ENCODE measurements at regions not wholly inside any gene's neighbourhood (a gene's known extent, or its start where the extent isn't known, plus 50 kb on each side); places are given as distances from the start of the nearest gene placed in this dataset.

DNA sequence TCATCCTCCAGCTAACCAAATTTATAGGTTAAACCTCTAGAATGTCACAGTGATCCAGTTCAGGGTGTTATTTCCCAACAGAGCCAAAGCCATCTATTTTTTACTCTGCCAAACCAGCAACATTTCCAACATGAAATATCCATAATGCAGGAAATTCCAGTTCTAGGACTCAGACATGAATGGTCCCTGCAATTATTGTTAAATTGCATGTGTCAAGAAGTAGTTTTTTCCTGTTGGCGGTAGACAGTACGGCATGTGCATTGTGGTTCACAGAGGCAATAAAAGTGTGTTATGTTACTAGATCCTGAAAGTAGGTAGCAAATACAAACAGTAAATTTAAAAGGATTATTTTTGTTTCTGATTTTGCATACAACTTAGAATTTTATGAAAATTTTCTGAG lies 215.7 kb upstream of the THBS1 start:
- Histone ChIP-seq H3K27ac (ENCODE audit: low read depth, low read length) (no peak overlapping the region), H3K9me3 (ENCODE audit: control insufficient read depth, insufficient read depth, low read length) (0 out of 2 replicates have a peak, but pooled peaks cover 4% of the 10 kb centered on the region), H3K27me3 (ENCODE audit: control insufficient read depth, insufficient read depth, low read length) (no peaks in the 10 kb centered on the region), H3K4me3 (ENCODE audit: low read depth, low read length) (no peak overlapping the region)
- POLR2A ChIA-PET = interaction anchor here (1.6 kb wide), 1 partner anchor 215 kb away, joined by 7 read pairs; the partner anchor contains the start of gene THBS1
- DNase-seq (ENCODE audit: low read depth, low spot score) = no peak
- CTCF ChIA-PET = no interaction called here
- TF ChIP-seq, protein P1, sequence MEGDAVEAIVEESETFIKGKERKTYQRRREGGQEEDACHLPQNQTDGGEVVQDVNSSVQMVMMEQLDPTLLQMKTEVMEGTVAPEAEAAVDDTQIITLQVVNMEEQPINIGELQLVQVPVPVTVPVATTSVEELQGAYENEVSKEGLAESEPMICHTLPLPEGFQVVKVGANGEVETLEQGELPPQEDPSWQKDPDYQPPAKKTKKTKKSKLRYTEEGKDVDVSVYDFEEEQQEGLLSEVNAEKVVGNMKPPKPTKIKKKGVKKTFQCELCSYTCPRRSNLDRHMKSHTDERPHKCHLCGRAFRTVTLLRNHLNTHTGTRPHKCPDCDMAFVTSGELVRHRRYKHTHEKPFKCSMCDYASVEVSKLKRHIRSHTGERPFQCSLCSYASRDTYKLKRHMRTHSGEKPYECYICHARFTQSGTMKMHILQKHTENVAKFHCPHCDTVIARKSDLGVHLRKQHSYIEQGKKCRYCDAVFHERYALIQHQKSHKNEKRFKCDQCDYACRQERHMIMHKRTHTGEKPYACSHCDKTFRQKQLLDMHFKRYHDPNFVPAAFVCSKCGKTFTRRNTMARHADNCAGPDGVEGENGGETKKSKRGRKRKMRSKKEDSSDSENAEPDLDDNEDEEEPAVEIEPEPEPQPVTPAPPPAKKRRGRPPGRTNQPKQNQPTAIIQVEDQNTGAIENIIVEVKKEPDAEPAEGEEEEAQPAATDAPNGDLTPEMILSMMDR (IDR thresholded peaks at IDR 0.05; ENCODE audit: low read depth, low read length) = no peak

DNA sequence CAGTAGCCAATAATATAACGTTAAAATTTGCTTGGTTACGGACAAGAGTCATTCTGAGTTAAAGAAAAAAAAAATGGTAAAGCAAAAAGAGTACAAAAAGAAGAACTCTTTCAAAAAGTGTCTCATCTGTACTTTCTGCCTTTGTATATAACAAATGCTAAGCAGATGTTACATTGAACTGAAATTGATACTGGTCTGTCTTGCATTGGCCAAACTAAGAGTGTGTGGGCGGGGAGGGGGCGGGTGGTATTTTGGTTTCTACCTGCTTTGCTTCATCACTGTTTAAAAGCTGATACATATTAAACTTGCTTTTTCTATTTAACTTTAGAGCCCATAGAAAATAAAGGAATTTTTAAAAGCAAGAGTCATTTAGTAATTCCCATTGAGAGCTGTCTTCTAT lies 215.0 kb upstream of the THBS1 start:
- TF ChIP-seq, protein P1 (IDR thresholded peaks at IDR 0.05; ENCODE audit: low read depth, low read length) = no peak
- Histone ChIP-seq H3K4me3 (ENCODE audit: low read depth, low read length) (no peak overlapping the region), H3K27ac (ENCODE audit: low read depth, low read length) (no peak overlapping the region), H3K9me3 (ENCODE audit: control insufficient read depth, insufficient read depth, low read length) (peaks cover 4% of the 10 kb centered on the region; the same call in 1 of the 2 replicates), H3K27me3 (ENCODE audit: control insufficient read depth, insufficient read depth, low read length) (no peaks in the 10 kb centered on the region)
- POLR2A ChIA-PET = no interaction called here
- CTCF ChIA-PET = no interaction called here
- no peak for DNase-seq (ENCODE audit: low read depth, low spot score)

DNA sequence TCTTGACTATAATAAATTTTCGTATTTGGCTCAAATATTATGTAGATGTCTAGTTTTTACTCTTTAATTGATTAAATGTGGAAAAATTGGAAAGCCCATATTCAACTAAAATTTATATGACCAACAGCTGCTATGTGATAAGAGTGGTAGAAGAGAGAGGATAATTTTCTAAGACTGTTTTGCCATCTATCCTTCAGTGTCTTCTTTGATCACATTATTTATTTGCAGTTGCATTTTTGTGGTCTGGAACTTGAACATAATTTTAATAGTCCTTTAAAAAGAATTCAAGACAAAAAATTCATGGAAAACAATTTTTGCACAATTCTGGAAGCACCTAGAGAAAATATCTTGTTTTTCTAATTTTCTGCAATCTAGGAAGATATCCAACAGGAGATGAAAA lies 213.3 kb upstream of the THBS1 start:
- no peak overlapping the region for H3K27ac ChIP-seq (ENCODE audit: low read depth, low read length)
- H3K9me3 ChIP-seq (ENCODE audit: control insufficient read depth, insufficient read depth, low read length) = peaks cover 8% of the 10 kb centered on the region
- ChIA-PET CTCF (no interaction called here), POLR2A (no interaction called here)
- TF ChIP-seq, protein P1 (IDR thresholded peaks at IDR 0.05; ENCODE audit: low read depth, low read length) = no peak
- DNase-seq (ENCODE audit: low read depth, low spot score) = no peak
- H3K27me3 ChIP-seq (ENCODE audit: control insufficient read depth, insufficient read depth, low read length) = no peaks in the 10 kb centered on the region
- no peak overlapping the region for H3K4me3 ChIP-seq (ENCODE audit: low read depth, low read length)

DNA sequence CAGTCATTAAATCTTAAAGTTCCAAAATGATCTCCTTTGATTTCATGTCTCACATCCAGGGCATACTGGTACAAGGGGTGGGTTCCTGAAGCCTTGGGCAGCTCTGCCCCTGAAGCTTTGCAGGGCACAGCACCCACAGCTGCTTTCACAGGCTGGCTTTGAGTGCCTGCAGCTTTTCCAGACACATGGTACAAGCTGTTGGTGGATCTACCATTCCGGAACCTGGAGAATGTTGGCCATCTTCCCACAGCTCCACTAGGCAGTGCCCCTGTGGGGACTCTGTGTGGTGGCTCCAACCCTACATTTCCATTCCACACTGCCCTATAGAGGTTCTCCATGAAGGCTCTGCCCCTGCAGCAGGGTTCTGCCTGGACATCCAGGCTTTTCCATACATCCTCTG lies 211.1 kb upstream of the THBS1 start:
- no peak for DNase-seq (ENCODE audit: low read depth, low spot score)
- no peak overlapping the region for H3K4me3 ChIP-seq (ENCODE audit: low read depth, low read length)
- H3K9me3 ChIP-seq (ENCODE audit: control insufficient read depth, insufficient read depth, low read length) = peaks cover 8% of the 10 kb centered on the region
- ChIA-PET POLR2A (no interaction called here), CTCF (no interaction called here)
- H3K27me3 ChIP-seq (ENCODE audit: control insufficient read depth, insufficient read depth, low read length) = no peaks in the 10 kb centered on the region
- TF ChIP-seq, protein P1 (IDR thresholded peaks at IDR 0.05; ENCODE audit: low read depth, low read length) = no peak
- H3K27ac ChIP-seq (ENCODE audit: low read depth, low read length) = no peak overlapping the region

DNA sequence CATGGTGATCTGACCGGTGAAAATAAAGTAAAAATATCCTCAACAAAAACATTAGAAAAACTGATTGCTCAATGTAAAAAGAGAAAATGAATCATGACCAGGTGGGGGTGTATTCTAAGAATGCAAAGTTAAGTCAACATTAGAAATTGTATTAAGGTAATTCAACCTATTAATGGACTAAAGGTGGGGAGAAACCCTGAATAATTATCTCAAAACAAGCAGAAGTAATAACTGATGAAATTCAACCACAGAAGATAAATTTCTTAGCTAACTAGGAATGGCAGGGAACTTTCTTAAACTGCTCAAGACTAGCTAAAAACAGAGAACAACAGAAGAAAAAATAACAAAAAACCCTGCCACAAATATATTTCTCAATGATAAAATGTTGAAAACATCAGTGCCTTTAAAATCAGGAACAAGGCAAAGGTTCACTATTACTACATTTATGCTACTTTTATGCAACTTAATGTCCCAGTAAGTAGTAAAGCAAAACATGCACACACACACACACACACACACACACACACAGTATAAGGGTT lies 204.4 kb upstream of the THBS1 start:
- TF ChIP-seq, protein P1 (IDR thresholded peaks at IDR 0.05; ENCODE audit: low read depth, low read length) = no peak
- no peaks in the 10 kb centered on the region for H3K27me3 ChIP-seq (ENCODE audit: control insufficient read depth, insufficient read depth, low read length)
- H3K9me3 ChIP-seq (ENCODE audit: control insufficient read depth, insufficient read depth, low read length) = no peaks in the 10 kb centered on the region; the same call in 1 of the 2 replicates
- DNase-seq (ENCODE audit: low read depth, low spot score) = no peak
- H3K27ac ChIP-seq (ENCODE audit: low read depth, low read length) = no peak overlapping the region
- H3K4me3 ChIP-seq (ENCODE audit: low read depth, low read length) = no peak overlapping the region
- POLR2A ChIA-PET = no interaction called here
- CTCF ChIA-PET = interaction anchor here (1.2 kb wide), 1 partner anchor 677 kb away, joined by 4 read pairs; no protein-coding TSS in a partner anchor
